ENCODE measurements at regions not wholly inside any gene's neighbourhood (a gene's known extent, or its start where the extent isn't known, plus 50 kb on each side); places are given as distances from the start of the nearest gene placed in this dataset.

DNA sequence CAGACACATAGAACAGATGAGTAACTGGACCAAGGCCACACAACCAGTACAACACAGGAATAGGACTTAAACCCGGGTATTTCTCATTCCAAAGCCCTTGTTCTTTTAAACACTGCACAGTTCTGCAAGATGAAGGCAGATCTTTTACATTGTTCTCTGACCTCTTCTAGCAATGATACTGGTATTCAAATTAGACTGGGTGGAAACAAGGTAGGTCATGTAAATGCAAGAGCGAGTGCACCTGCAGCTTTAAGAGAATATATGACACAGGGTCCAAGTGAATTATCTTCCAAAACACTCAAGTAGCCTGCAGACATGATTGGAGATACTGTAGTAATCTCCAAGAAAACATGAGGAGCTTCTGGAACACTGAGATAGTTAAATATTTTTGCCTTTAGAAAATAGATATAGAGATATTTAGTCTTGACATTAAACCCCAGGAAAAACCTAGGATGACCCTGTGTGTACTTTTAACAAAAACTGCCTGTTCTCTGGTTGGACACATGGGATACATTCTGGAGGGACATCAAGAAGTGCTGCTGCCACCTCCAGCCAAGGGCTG lies 130.6 kb upstream of the EPB41L4A start (continued):
- no peak for TF ChIP-seq PPARD (CRISPR knock-in tag; IDR thresholded peaks at IDR 0.05)
- TF ChIP-seq, protein P1, sequence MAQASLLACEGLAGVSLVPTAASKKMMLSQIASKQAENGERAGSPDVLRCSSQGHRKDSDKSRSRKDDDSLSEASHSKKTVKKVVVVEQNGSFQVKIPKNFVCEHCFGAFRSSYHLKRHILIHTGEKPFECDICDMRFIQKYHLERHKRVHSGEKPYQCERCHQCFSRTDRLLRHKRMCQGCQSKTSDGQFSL (CRISPR knock-in tag; IDR thresholded peaks at IDR 0.05), result no peak
- TF ChIP-seq, protein P1 (tag; IDR thresholded peaks at IDR 0.05), result no peak
- no peak for TF ChIP-seq HNRNPL (IDR thresholded peaks at IDR 0.05; ENCODE audit: low read depth, low read length)
- no peak for TF ChIP-seq MECOM (CRISPR knock-in tag; IDR thresholded peaks at IDR 0.05)
- TF ChIP-seq ZNF707 (CRISPR knock-in tag; conservative IDR thresholded peaks at IDR 0.05), result no peak
- TF ChIP-seq RB1 (IDR thresholded peaks at IDR 0.05; ENCODE audit: low read depth), result no peak
- TF ChIP-seq, protein P2, sequence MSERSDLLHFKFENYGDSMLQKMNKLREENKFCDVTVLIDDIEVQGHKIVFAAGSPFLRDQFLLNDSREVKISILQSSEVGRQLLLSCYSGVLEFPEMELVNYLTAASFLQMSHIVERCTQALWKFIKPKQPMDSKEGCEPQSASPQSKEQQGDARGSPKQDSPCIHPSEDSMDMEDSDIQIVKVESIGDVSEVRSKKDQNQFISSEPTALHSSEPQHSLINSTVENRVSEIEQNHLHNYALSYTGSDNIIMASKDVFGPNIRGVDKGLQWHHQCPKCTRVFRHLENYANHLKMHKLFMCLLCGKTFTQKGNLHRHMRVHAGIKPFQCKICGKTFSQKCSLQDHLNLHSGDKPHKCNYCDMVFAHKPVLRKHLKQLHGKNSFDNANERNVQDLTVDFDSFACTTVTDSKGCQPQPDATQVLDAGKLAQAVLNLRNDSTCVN (CRISPR knock-in tag; IDR thresholded peaks at IDR 0.05), result no peak
- TF ChIP-seq CCNT2 (IDR thresholded peaks at IDR 0.05; ENCODE audit: borderline replicate concordance, extremely low read depth, insufficient read length, low read depth, low read length), result peak; percentile 78
- TF ChIP-seq, protein P3, sequence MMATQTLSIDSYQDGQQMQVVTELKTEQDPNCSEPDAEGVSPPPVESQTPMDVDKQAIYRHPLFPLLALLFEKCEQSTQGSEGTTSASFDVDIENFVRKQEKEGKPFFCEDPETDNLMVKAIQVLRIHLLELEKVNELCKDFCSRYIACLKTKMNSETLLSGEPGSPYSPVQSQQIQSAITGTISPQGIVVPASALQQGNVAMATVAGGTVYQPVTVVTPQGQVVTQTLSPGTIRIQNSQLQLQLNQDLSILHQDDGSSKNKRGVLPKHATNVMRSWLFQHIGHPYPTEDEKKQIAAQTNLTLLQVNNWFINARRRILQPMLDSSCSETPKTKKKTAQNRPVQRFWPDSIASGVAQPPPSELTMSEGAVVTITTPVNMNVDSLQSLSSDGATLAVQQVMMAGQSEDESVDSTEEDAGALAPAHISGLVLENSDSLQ (IDR thresholded peaks at IDR 0.05), result no peak
- TF ChIP-seq ZNF583 (CRISPR knock-in tag; IDR thresholded peaks at IDR 0.05), result no peak
- no peak for TF ChIP-seq KAT8 (IDR thresholded peaks at IDR 0.05; ENCODE audit: low read depth)
- TF ChIP-seq POLR2G (IDR thresholded peaks at IDR 0.05; ENCODE audit: low read depth, low read length), result no peak
- no peak for TF ChIP-seq COPS2 (conservative IDR thresholded peaks at IDR 0.05)
- TF ChIP-seq, protein P4, sequence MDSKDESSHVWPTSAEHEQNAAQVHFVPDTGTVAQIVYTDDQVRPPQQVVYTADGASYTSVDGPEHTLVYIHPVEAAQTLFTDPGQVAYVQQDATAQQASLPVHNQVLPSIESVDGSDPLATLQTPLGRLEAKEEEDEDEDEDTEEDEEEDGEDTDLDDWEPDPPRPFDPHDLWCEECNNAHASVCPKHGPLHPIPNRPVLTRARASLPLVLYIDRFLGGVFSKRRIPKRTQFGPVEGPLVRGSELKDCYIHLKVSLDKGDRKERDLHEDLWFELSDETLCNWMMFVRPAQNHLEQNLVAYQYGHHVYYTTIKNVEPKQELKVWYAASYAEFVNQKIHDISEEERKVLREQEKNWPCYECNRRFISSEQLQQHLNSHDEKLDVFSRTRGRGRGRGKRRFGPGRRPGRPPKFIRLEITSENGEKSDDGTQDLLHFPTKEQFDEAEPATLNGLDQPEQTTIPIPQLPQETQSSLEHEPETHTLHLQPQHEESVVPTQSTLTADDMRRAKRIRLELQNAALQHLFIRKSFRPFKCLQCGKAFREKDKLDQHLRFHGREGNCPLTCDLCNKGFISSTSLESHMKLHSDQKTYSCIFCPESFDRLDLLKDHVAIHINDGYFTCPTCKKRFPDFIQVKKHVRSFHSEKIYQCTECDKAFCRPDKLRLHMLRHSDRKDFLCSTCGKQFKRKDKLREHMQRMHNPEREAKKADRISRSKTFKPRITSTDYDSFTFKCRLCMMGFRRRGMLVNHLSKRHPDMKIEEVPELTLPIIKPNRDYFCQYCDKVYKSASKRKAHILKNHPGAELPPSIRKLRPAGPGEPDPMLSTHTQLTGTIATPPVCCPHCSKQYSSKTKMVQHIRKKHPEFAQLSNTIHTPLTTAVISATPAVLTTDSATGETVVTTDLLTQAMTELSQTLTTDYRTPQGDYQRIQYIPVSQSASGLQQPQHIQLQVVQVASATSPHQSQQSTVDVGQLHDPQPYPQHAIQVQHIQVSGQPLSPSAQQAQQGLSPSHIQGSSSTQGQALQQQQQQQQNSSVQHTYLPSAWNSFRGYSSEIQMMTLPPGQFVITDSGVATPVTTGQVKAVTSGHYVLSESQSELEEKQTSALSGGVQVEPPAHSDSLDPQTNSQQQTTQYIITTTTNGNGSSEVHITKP (IDR thresholded peaks at IDR 0.05; ENCODE audit: partially characterized antibody), result no peak
- no peak for TF ChIP-seq NR3C1 (CRISPR knock-in tag; IDR thresholded peaks at IDR 0.05)
- TF ChIP-seq JUNB (CRISPR knock-in tag; conservative IDR thresholded peaks at IDR 0.05), result no peak
- no peak for TF ChIP-seq ZNF133 (CRISPR knock-in tag; IDR thresholded peaks at IDR 0.05)
- TF ChIP-seq, protein P5, sequence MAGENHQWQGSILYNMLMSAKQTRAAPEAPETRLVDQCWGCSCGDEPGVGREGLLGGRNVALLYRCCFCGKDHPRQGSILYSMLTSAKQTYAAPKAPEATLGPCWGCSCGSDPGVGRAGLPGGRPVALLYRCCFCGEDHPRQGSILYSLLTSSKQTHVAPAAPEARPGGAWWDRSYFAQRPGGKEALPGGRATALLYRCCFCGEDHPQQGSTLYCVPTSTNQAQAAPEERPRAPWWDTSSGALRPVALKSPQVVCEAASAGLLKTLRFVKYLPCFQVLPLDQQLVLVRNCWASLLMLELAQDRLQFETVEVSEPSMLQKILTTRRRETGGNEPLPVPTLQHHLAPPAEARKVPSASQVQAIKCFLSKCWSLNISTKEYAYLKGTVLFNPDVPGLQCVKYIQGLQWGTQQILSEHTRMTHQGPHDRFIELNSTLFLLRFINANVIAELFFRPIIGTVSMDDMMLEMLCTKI (IDR thresholded peaks at IDR 0.05; ENCODE audit: partially characterized antibody), result no peak
- TF ChIP-seq NRF1 (conservative IDR thresholded peaks at IDR 0.05 in 1 of 2, IDR thresholded peaks at IDR 0.05 in 1 of 2), result no peak
- no peak for TF ChIP-seq ZNF23 (CRISPR knock-in tag; IDR thresholded peaks at IDR 0.05)
- TF ChIP-seq KDM2B (CRISPR knock-in tag; IDR thresholded peaks at IDR 0.05), result no peak
